Common myeloid progenitor, CD34-positive (primary cell): ENCODE measurements at regions not wholly inside any gene's neighbourhood (a gene's known extent, or its start where the extent isn't known, plus 50 kb on each side); places are given as distances from the start of the nearest gene placed in this dataset.
A peak's percentile ranks its signal among the peaks of the same experiment; 100 is the strongest.

Source experiments
- CTCF ChIA-PET: fragments of 350-600 bp; sonication (Branson Sonifier 250); formaldehyde crosslinking; loops from one replicate; lab custom pipeline; 2021; ENCODE audit warnings: antibody characterized with exemption; lab: Charles Lee
- POLR2A ChIA-PET: fragments of 350-600 bp; sonication (Branson Sonifier 250); formaldehyde crosslinking; loops from one replicate; lab custom pipeline; 2021; ENCODE audit warnings: antibody characterized with exemption; lab: Charles Lee
- DNase-seq, 3 donors: peaks; one replicate each; pipeline versions ENCODE4 v3.0.0 to v3.0.0-alpha.2; 2013
- H3K27ac ChIP-seq, 2 experiments: 1 replicate in 1 of 2; 2 replicates in 1 of 2; pipeline ENCODE4 v1.7.0; 2013; ENCODE audit warnings: inconsistent platforms in 2 of 2, low read length in 2 of 2, mild to moderate bottlenecking in 2 of 2, low read depth in 1 of 2, moderate library complexity in 1 of 2; ENCODE audit not compliant: severe bottlenecking in 2 of 2, insufficient read depth in 1 of 2, poor library complexity in 1 of 2
- H3K27me3 ChIP-seq, 5 experiments: replicated peaks in 2 of 5; 1 replicate in 3 of 5; 2 replicates in 2 of 5; pipeline versions ENCODE4 v1.6.1 to v1.7.0; 2013; ENCODE audit warnings: low read length in 4 of 5, mild to moderate bottlenecking in 2 of 5, moderate library complexity in 2 of 5, inconsistent platforms in 1 of 5; ENCODE audit not compliant: insufficient read depth in 5 of 5, control insufficient read depth in 4 of 5
- H3K36me3 ChIP-seq, 4 experiments: 1 replicate in 2 of 4; 2 replicates in 2 of 4; pipeline versions ENCODE4 v1.6.1 to v1.7.0; 2013; ENCODE audit warnings: low read length in 3 of 4, control low read depth in 1 of 4, mild to moderate bottlenecking in 1 of 4; ENCODE audit not compliant: control insufficient read depth in 4 of 4, insufficient read depth in 4 of 4
- H3K4me1 ChIP-seq, 4 experiments: 1 replicate in 3 of 4; 2 replicates in 1 of 4; pipeline versions ENCODE4 v1.6.1 to v1.7.1; 2013; ENCODE audit warnings: low read length in 3 of 4, mild to moderate bottlenecking in 3 of 4, control low read depth in 1 of 4, inconsistent platforms in 1 of 4, moderate library complexity in 1 of 4; ENCODE audit not compliant: control insufficient read depth in 4 of 4, insufficient read depth in 4 of 4; ENCODE audit errors: control extremely low read depth in 1 of 4
- H3K4me3 ChIP-seq, 7 experiments: 1 replicate in 4 of 7; 2 replicates in 3 of 7; pipeline versions ENCODE4 v1.5.1 to v1.7.0; 2013; ENCODE audit warnings: mild to moderate bottlenecking in 7 of 7, low read length in 6 of 7, moderate library complexity in 6 of 7, inconsistent platforms in 2 of 7, low read depth in 2 of 7, control low read depth in 1 of 7; ENCODE audit not compliant: insufficient read depth in 4 of 7, control insufficient read depth in 1 of 7; ENCODE audit errors: extremely low read depth in 1 of 7
- H3K9me3 ChIP-seq, 5 experiments: 1 replicate in 4 of 5; 2 replicates in 1 of 5; pipeline versions ENCODE4 v1.6.1 to v1.7.1; 2013; ENCODE audit warnings: low read length in 4 of 5, mild to moderate bottlenecking in 2 of 5, inconsistent platforms in 1 of 5, low read depth in 1 of 5, moderate library complexity in 1 of 5; ENCODE audit not compliant: control insufficient read depth in 4 of 5, insufficient read depth in 2 of 5; ENCODE audit errors: control extremely low read depth in 1 of 5
- WGBS: methylation state at CpG from one replicate; pipeline ENCODE4 v1.1.5; 2013; ENCODE audit not compliant: insufficient coverage; 5-methylcytosine and 5-hydroxymethylcytosine counted together

- no peaks in the 10 kb centered on the region for H3K36me3 ChIP-seq
- H3K4me1 ChIP-seq = peaks cover 0 to 11% (median 5%) of the 10 kb centered on the region in 4 experiments
- peaks cover 2 to 77% (median 30%) of the 10 kb centered on the region in 5 experiments for H3K27me3 ChIP-seq
- POLR2A ChIA-PET = no interaction called here
- H3K4me3 ChIP-seq = peak overlapping the region in 2 of 7 experiments; percentile 36 to 63
- peak in 2 of 3 donors; percentile 13 to 25 for DNase-seq
- H3K27ac ChIP-seq = no peak overlapping the region
- 4% methylated on average over 57 of the region's 68 CpGs for WGBS
- peaks cover 0 to 16% (median 0%) of the 10 kb centered on the region in 5 experiments for H3K9me3 ChIP-seq
- CTCF ChIA-PET = interaction anchor here (1.4 kb wide), 1 partner anchor 34 kb away, joined by 3 read pairs; no protein-coding TSS in a partner anchor
These were observed 148.2 kb upstream of the GLI2 start for GRCh38 chr2:120587279-120587996.

DNA sequence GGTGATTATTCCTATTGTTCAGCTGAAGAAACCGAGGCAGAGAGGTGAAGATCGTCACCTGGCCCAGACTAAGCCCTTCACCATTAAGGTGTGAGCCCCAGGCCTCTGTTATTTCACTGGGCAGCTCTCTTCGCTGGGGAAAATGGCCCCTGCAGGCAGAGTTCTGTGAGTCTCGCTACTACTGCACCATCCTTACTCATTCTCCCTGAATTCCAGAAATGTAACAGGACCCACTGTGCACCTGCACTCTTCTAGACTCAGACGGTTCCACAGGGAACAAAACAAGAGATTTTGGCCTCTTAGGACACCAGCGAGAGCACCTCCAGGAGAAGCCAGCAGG, 147.7 kb upstream of the GLI2 start:
- no peak overlapping the region for H3K27ac ChIP-seq
- DNase-seq = no peak
- peaks cover 0 to 11% (median 5%) of the 10 kb centered on the region in 4 experiments for H3K4me1 ChIP-seq
- H3K27me3 ChIP-seq = peaks cover 2 to 74% (median 29%) of the 10 kb centered on the region in 5 experiments
- H3K36me3 ChIP-seq = no peaks in the 10 kb centered on the region
- WGBS = 64% methylated on average over 5 of the region's 6 CpGs
- H3K9me3 ChIP-seq = peaks cover 0 to 14% (median 0%) of the 10 kb centered on the region in 5 experiments
- ChIA-PET CTCF (interaction anchor here (1.0 to 1.4 kb wide), 2 partner anchors 34 to 93 kb away, joined by 3 to 5 read pairs; no protein-coding TSS in a partner anchor), POLR2A (no interaction called here)
- no peak overlapping the region for H3K4me3 ChIP-seq

DNA sequence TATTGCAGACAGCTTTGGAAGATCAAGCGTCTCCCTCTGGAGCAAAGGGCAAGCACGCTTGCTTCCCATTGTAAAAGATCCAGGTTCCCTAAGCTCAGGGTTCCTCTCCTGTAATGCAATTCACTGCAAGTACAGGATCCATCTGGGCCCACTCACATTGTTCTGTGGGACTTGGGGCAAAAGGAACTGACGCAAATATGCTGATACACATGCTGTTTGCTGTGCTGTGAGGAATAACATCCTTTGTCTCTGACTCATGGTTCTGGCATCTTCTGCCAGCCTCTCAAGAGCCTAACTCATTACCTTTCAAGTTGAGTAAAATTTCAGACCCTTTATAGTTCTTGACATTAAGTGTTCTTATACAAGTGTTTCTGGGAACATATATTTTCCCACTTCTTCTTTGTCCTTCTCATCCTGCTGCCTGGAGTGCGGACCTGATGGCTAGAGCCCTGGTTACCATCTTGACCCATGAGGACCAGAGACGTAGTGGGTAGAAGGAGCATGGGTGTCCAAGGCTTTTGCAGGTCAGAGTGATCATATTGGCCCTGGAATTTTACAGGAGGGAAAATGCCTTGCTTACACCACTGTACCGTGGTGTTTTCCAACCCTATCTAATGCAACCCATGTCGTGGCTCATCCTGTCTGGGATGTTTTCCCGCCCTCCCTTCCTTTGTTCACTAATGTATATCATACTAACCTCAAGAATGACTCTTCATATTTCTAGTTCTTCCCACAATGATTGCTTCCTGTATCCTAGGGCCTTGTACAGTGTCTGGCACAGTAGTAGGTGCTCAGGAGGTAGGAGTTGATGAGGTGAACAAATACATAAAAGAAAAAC, 145.7 kb upstream of the GLI2 start:
- no peak for DNase-seq
- Histone ChIP-seq H3K27ac (no peak overlapping the region), H3K4me1 (peaks cover 0 to 11% (median 5%) of the 10 kb centered on the region in 4 experiments), H3K36me3 (no peaks in the 10 kb centered on the region), H3K27me3 (peaks cover 2 to 73% (median 35%) of the 10 kb centered on the region in 5 experiments), H3K9me3 (peaks cover 0 to 12% (median 0%) of the 10 kb centered on the region in 5 experiments), H3K4me3 (no peak overlapping the region)
- 100% methylated on average over 3 of the region's 8 CpGs for WGBS
- POLR2A ChIA-PET = no interaction called here
- CTCF ChIA-PET = no interaction called here

DNA sequence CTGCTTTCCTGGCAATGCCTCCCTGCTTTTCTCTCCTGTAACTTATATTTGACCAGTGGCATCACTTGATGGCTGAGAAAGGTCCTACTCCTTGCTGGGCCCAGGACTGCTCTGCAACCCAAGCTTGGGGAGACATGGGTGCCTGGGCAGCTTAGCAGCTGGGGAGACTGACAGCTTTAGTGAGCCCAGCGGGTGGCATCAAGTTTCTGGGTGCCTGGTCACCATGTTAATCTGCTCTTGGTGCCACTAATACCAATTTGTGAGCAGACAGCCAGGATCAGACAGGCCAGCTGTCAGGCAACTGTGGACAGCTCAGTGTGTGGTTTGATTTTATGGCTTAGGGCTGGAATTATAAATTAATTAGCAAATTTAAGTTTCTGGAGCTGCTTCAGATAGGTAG, 144.8 kb upstream of the GLI2 start:
- Histone ChIP-seq H3K36me3 (no peaks in the 10 kb centered on the region), H3K27me3 (peaks cover 2 to 64% (median 34%) of the 10 kb centered on the region in 5 experiments), H3K4me3 (no peak overlapping the region), H3K9me3 (peaks cover 0 to 4% (median 0%) of the 10 kb centered on the region in 5 experiments), H3K4me1 (peaks cover 0 to 11% (median 5%) of the 10 kb centered on the region in 4 experiments), H3K27ac (no peak overlapping the region)
- CTCF ChIA-PET = interaction anchor here (1.1 to 1.3 kb wide), 2 partner anchors 11 to 17 kb away, joined by 3 read pairs; no protein-coding TSS in a partner anchor
- POLR2A ChIA-PET = no interaction called here
- no peak for DNase-seq
- WGBS = no CpG with 5 or more reads among the region's 1 CpG

DNA sequence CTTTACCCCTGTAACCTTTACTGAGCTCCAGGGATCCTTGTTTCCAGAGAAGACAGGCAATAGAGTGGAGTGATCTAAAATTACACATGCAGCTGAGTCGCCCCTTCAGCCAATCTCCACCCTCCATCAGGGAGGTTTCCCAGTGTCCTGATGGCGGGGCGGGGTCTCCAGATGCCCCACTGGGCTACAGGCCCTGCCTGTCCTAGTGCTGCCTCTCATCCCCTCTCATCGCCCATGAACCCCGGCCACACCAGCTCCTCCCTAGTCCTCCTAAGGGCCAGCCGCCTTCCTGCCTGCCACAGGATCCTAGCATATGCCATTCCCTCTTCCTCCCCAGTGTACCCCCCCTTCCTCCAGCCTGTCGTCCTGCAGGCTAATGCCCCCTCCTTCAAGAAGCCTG, 144.1 kb upstream of the GLI2 start:
- H3K4me3 ChIP-seq = no peak overlapping the region
- no peaks in the 10 kb centered on the region for H3K9me3 ChIP-seq
- ChIA-PET CTCF (interaction anchor here (1.1 to 1.3 kb wide), 2 partner anchors 12 to 17 kb away, joined by 3 read pairs; no protein-coding TSS in a partner anchor), POLR2A (no interaction called here)
- no peaks in the 10 kb centered on the region for H3K36me3 ChIP-seq
- peaks cover 2 to 57% (median 29%) of the 10 kb centered on the region in 5 experiments for H3K27me3 ChIP-seq
- H3K4me1 ChIP-seq = peaks cover 0 to 10% (median 4%) of the 10 kb centered on the region in 4 experiments
- no peak for DNase-seq
- 94% methylated on average over 7 of the region's 7 CpGs for WGBS
- H3K27ac ChIP-seq = no peak overlapping the region

GRCh38 chr2:120592084-120592483, 143.6 kb upstream of the GLI2 start:
- 80% methylated on average over 8 of the region's 10 CpGs for WGBS
- Histone ChIP-seq H3K4me3 (no peak overlapping the region), H3K27me3 (peaks cover 2 to 52% (median 26%) of the 10 kb centered on the region in 5 experiments), H3K4me1 (peaks cover 0 to 5% (median 1%) of the 10 kb centered on the region in 4 experiments), H3K27ac (no peak overlapping the region), H3K36me3 (no peaks in the 10 kb centered on the region), H3K9me3 (no peaks in the 10 kb centered on the region)
- no peak for DNase-seq
- POLR2A ChIA-PET = no interaction called here
- CTCF ChIA-PET = interaction anchor here (1.1 kb wide), 1 partner anchor 18 kb away, joined by 3 read pairs; no protein-coding TSS in a partner anchor
